Prostate gland (tissue), 2 donors: ENCODE measurements at regions not wholly inside any gene's neighbourhood (a gene's known extent, or its start where the extent isn't known, plus 50 kb on each side); places are given as distances from the start of the nearest gene placed in this dataset.

Experiments used
- CTCF ChIP-seq, 4 experiments: fragments of 200-600 bp in 2 of 4; fragments of 450-650 bp in 2 of 4; sonication (generic) in 2 of 4; IDR thresholded peaks; 1 replicate in 3 of 4; 2 replicates in 1 of 4; pipeline ENCODE4 v1.5.1; 2016 to 2019; ENCODE audit warnings: antibody characterized with exemption in 4 of 4, mild to moderate bottlenecking in 2 of 4, moderate library complexity in 2 of 4
- POLR2A ChIP-seq: fragments of 450-650 bp; IDR thresholded peaks from one replicate; pipeline ENCODE4 v1.6.1; 2016; ENCODE audit warnings: antibody characterized with exemption, mild to moderate bottlenecking

- no peak for TF ChIP-seq CTCF (IDR thresholded peaks at IDR 0.05)
- TF ChIP-seq POLR2A: no peak
Observed at GRCh38 chr9:79300068-79300467, 271.7 kb upstream of the TLE4 start.
